H1 (cell line): ENCODE measurements at regions not wholly inside any gene's neighbourhood (a gene's known extent, or its start where the extent isn't known, plus 50 kb on each side); places are given as distances from the start of the nearest gene placed in this dataset.

Source experiments
- CTCF ChIA-PET: fragments of 300-600 bp; sonication (Branson Sonifier 250); formaldehyde crosslinking; loops from one replicate; lab custom pipeline; 2021; ENCODE audit not compliant: partially characterized antibody; lab: Charles Lee
- POLR2A ChIA-PET: fragments of 300-600 bp; sonication (Branson Sonifier 250); formaldehyde crosslinking; loops from one replicate; lab custom pipeline; 2021; ENCODE audit warnings: inconsistent platforms; ENCODE audit not compliant: partially characterized antibody; lab: Charles Lee
- DNase-seq, 2 experiments: peaks; one replicate each; pipeline versions ENCODE4 v3.0.0 to v3.0.0-alpha.2; 2010 to 2022; ENCODE audit warnings: low spot score in 2 of 2, low read depth in 1 of 2, mixed read lengths in 1 of 2
- FAIRE-seq: peaks from 2 replicates; lab custom pipeline; 2011; peaks lifted over from hg19 to GRCh38; lab: Jason Lieb, UNC
- H2AFZ ChIP-seq: 2 replicates; pipeline ENCODE4 v1.8.1; 2012; ENCODE audit warnings: low read length, inconsistent platforms
- H2AK5ac ChIP-seq: 2 replicates; pipeline ENCODE4 v1.6.1; 2013; ENCODE audit warnings: low read depth, low read length
- H2BK120ac ChIP-seq: replicated peaks from 2 replicates; pipeline ENCODE3; 2013; ENCODE audit warnings: low read depth, low read length, inconsistent platforms
- H2BK12ac ChIP-seq: 2 replicates; pipeline ENCODE4 v1.6.1; 2013; ENCODE audit warnings: low read depth, low read length
- H2BK15ac ChIP-seq: 2 replicates; pipeline ENCODE4 v1.6.1; 2013; ENCODE audit warnings: low read length
- H2BK20ac ChIP-seq: 2 replicates; pipeline ENCODE4 v1.6.1; 2013; ENCODE audit warnings: low read length
- H2BK5ac ChIP-seq: 2 replicates; pipeline ENCODE4 v1.6.1; 2013; ENCODE audit warnings: low read depth, low read length
- H3K14ac ChIP-seq: 2 replicates; pipeline ENCODE4 v1.6.1; 2013; ENCODE audit warnings: inconsistent platforms; ENCODE audit not compliant: insufficient read length
- H3K18ac ChIP-seq: 2 replicates; pipeline ENCODE4 v1.6.1; 2013; ENCODE audit warnings: low read length; ENCODE audit errors: extremely low read depth
- H3K23ac ChIP-seq: 2 replicates; pipeline ENCODE4 v1.6.1; 2013; ENCODE audit warnings: inconsistent platforms; ENCODE audit not compliant: insufficient read length
- H3K23me2 ChIP-seq: 2 replicates; pipeline ENCODE4 v1.6.1; 2013; ENCODE audit warnings: low read depth, low read length
- H3K27ac ChIP-seq: 2 replicates; pipeline ENCODE4 v1.6.1; 2011; ENCODE audit warnings: low read depth, low read length, inconsistent platforms
- H3K27me3 ChIP-seq, 4 experiments: replicated peaks in 1 of 4; 1 replicate in 1 of 4; 2 replicates in 3 of 4; pipeline versions ENCODE4 v1.6.1 to v1.8.1; 2011 to 2013; ENCODE audit warnings: low read length in 3 of 4, mild to moderate bottlenecking in 3 of 4, inconsistent platforms in 2 of 4, mixed read lengths in 2 of 4, moderate library complexity in 1 of 4; ENCODE audit not compliant: control insufficient read depth in 3 of 4, insufficient read depth in 3 of 4; ENCODE audit errors: extremely low read depth in 1 of 4
- H3K36me3 ChIP-seq, 4 experiments: 2 replicates each; pipeline versions ENCODE4 v1.6.1 to v1.8.1; 2011 to 2013; ENCODE audit warnings: mild to moderate bottlenecking in 4 of 4, low read length in 3 of 4, moderate library complexity in 2 of 4, control low read depth in 1 of 4, inconsistent platforms in 1 of 4; ENCODE audit not compliant: insufficient read depth in 4 of 4, control insufficient read depth in 2 of 4
- H3K4ac ChIP-seq: replicated peaks from 2 replicates; pipeline ENCODE3; 2013; ENCODE audit warnings: low read length, low read depth, mixed read lengths, inconsistent platforms; ENCODE audit not compliant: insufficient read length
- H3K4me1 ChIP-seq, 4 experiments: replicated peaks in 1 of 4; 1 replicate in 1 of 4; 2 replicates in 3 of 4; pipeline versions ENCODE4 v1.6.1 to v1.8.1; 2011 to 2013; ENCODE audit warnings: low read length in 3 of 4, inconsistent platforms in 2 of 4, mixed read lengths in 1 of 4; ENCODE audit not compliant: insufficient read depth in 4 of 4, control insufficient read depth in 3 of 4
- H3K4me2 ChIP-seq, 2 experiments: 2 replicates each; pipeline versions ENCODE4 v1.6.1 to v1.8.1; 2011 to 2013; ENCODE audit warnings: low read depth in 2 of 2, low read length in 2 of 2, control low read depth in 1 of 2, inconsistent platforms in 1 of 2, mild to moderate bottlenecking in 1 of 2; ENCODE audit not compliant: insufficient read depth in 1 of 2
- H3K4me3 ChIP-seq, 4 experiments: fragments of 200-600, 300-600 bp in 1 of 4; sonication (generic), shearing (Covaris generic), sonication (Bioruptor Twin) in 1 of 4; 2 replicates each; pipeline versions ENCODE4 v1.5.1 to v1.8.1; 2011 to 2016; ENCODE audit warnings: low read length in 4 of 4, low read depth in 3 of 4, control low read depth in 2 of 4, inconsistent platforms in 2 of 4, mild to moderate bottlenecking in 2 of 4, mixed read lengths in 1 of 4, moderate library complexity in 1 of 4; ENCODE audit not compliant: insufficient read depth in 2 of 4; ENCODE audit errors: extremely low read depth in 1 of 4
- H3K56ac ChIP-seq: replicated peaks from 2 replicates; pipeline ENCODE3; 2013; ENCODE audit warnings: low read depth, mild to moderate bottlenecking, mixed read lengths, low read length, inconsistent platforms; ENCODE audit not compliant: insufficient read length
- H3K79me1 ChIP-seq: 2 replicates; pipeline ENCODE4 v1.6.1; 2013; ENCODE audit warnings: low read depth, low read length, control low read depth
- H3K79me2 ChIP-seq, 2 experiments: 2 replicates each; pipeline versions ENCODE4 v1.6.1 to v1.8.1; 2012 to 2013; ENCODE audit warnings: low read length in 2 of 2, mild to moderate bottlenecking in 2 of 2, inconsistent platforms in 1 of 2; ENCODE audit not compliant: insufficient read depth in 2 of 2, control insufficient read depth in 1 of 2
- H3K9ac ChIP-seq, 4 experiments: replicated peaks in 1 of 4; 1 replicate in 1 of 4; 2 replicates in 3 of 4; pipeline versions ENCODE4 v1.6.1 to v1.8.1; 2011 to 2013; ENCODE audit warnings: low read depth in 3 of 4, low read length in 3 of 4, control low read depth in 2 of 4, mild to moderate bottlenecking in 2 of 4, moderate library complexity in 2 of 4, inconsistent platforms in 1 of 4; ENCODE audit errors: extremely low read depth in 1 of 4
- H3K9me3 ChIP-seq, 2 experiments: 2 replicates each; pipeline versions ENCODE4 v1.6.1 to v1.8.1; 2012 to 2013; ENCODE audit warnings: mild to moderate bottlenecking in 2 of 2, moderate library complexity in 2 of 2, control low read depth in 1 of 2, inconsistent platforms in 1 of 2, low read depth in 1 of 2, low read length in 1 of 2, mixed read lengths in 1 of 2; ENCODE audit not compliant: insufficient read depth in 2 of 2
- H4K20me1 ChIP-seq, 2 experiments: replicated peaks in 1 of 2; 2 replicates each; pipeline versions ENCODE3 to v1.8.1; 2011 to 2013; ENCODE audit warnings: inconsistent platforms in 2 of 2, low read length in 2 of 2, mild to moderate bottlenecking in 1 of 2; ENCODE audit not compliant: insufficient read depth in 2 of 2, control insufficient read depth in 1 of 2
- H4K5ac ChIP-seq: 2 replicates; pipeline ENCODE4 v1.6.1; 2013; ENCODE audit warnings: low read length, low read depth, mixed read lengths, inconsistent platforms; ENCODE audit not compliant: insufficient read length
- H4K8ac ChIP-seq: 2 replicates; pipeline ENCODE4 v1.8.0; 2013; ENCODE audit warnings: mild to moderate bottlenecking, moderate library complexity, low read length, inconsistent platforms; ENCODE audit not compliant: insufficient read depth; ENCODE audit errors: extremely low read depth
- H4K91ac ChIP-seq: replicated peaks from 2 replicates; pipeline ENCODE3; 2013; ENCODE audit warnings: low read length, mixed read lengths, inconsistent platforms; ENCODE audit not compliant: insufficient read length
- BACH1 ChIP-seq: IDR thresholded peaks from 2 replicates; pipeline ENCODE4 v1.6.1; 2012; ENCODE audit warnings: low read length, improper control_type of control experiment
- CBX8 ChIP-seq: fragments of 300-800, 300-1000 bp; sonication (generic); IDR thresholded peaks from 2 replicates; pipeline ENCODE4 v1.7.1; 2016; ENCODE audit warnings: low read depth, low read length, borderline replicate concordance
- HDAC2 ChIP-seq, 2 experiments: fragments of 300-600 bp in 1 of 2; sonication (generic) in 1 of 2; IDR thresholded peaks; 2 replicates each; pipeline ENCODE4 v1.6.1; 2011 to 2012; ENCODE audit warnings: low read depth in 2 of 2, low read length in 2 of 2, mild to moderate bottlenecking in 2 of 2, moderate library complexity in 2 of 2, borderline replicate concordance in 1 of 2, inconsistent platforms in 1 of 2
- JUND ChIP-seq: IDR thresholded peaks from 2 replicates; pipeline ENCODE4 v1.6.1; 2011; ENCODE audit warnings: mild to moderate bottlenecking, improper control_type of control experiment, low read length
- KDM5A ChIP-seq: fragments of 200-600 bp; IDR thresholded peaks from 2 replicates; pipeline ENCODE4 v1.7.1; 2012; ENCODE audit warnings: mild to moderate bottlenecking, low read length, inconsistent platforms, mixed read lengths
- POLR2AphosphoS5 ChIP-seq: IDR thresholded peaks from 2 replicates; pipeline ENCODE4 v1.6.1; 2011; ENCODE audit warnings: low read depth, low read length
- SAP30 ChIP-seq: fragments of 300-600 bp; sonication (generic); IDR thresholded peaks from 2 replicates; pipeline ENCODE4 v1.7.1; 2012; ENCODE audit warnings: low read length, moderate library complexity, mild to moderate bottlenecking, inconsistent platforms; ENCODE audit not compliant: insufficient read depth, insufficient replicate concordance
- TBP ChIP-seq: IDR thresholded peaks from 2 replicates; pipeline ENCODE4 v1.6.1; 2011; ENCODE audit warnings: low read depth, low read length, improper control_type of control experiment
- USF2 ChIP-seq: IDR thresholded peaks from 2 replicates; pipeline ENCODE4 v1.6.1; 2011; ENCODE audit warnings: low read length, improper control_type of control experiment
- WGBS, 2 experiments: shearing (Covaris generic) in 1 of 2; methylation state at CpG; one replicate each; pipeline versions ENCODE4 v1.1.6 to v1.1.7; 2013 to 2015; ENCODE audit warnings: low lambda C conversion rate in 2 of 2, mixed read lengths in 2 of 2, inconsistent platforms in 1 of 2, low coverage in 1 of 2, missing lambda C conversion rate in 1 of 2; ENCODE audit not compliant: insufficient replicate concordance in 2 of 2, insufficient coverage in 1 of 2, insufficient read length in 1 of 2; ENCODE audit errors: extremely low coverage in 1 of 2, missing lambda C conversion rate in 1 of 2; 5-methylcytosine and 5-hydroxymethylcytosine counted together
- TF ChIP-seq, protein P1 (sequence below): IDR thresholded peaks from 2 replicates; pipeline ENCODE4 v1.6.1; 2012; ENCODE audit warnings: inconsistent platforms
- TF ChIP-seq, protein P2 (sequence below): IDR thresholded peaks from 2 replicates; pipeline ENCODE4 v1.6.1; 2011; ENCODE audit warnings: low read depth, mild to moderate bottlenecking, low read length; ENCODE audit not compliant: insufficient read depth

DNA sequence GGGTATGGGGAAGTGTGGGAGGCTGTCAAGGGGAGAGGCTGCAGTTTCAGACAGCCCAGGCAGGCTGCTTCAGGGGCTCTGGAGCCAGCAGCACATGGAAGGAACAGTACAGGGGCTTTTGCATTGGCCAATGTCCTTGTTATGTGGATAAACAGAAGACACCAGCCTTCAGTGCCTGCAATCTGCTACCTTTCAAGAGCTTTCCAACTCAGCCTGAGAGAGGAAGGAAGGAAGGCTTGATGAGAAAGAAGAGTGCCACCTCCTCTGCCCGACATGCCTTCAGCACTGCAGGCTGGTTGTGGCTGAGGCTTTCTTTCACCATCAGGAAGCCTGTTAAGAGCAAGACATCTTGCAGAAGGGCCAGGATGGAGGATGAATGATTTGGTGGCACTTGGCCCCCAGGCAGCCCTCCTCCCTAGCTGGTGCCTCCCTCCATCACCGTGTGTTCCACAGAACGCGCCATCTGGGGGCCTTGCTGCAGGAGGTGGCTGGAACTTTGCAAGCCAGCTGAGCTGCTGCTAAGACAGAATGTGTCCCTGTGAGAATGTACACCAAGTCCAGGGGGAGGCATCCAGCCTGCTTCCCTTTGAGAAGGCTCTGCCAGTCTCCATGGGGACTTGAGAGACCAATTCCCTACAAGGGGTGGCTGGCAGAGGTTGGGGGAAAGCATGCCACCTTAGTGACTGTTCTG, 372.4 kb upstream of the PROX1 start:
- ChIA-PET POLR2A (interaction anchor here (0.6 kb wide), 1 partner anchor 353 kb away, joined by 3 read pairs; no protein-coding TSS in a partner anchor), CTCF (no interaction called here)
- Histone ChIP-seq H2BK20ac (no peak overlapping the region), H3K4ac (no peak overlapping the region), H2BK5ac (no peak overlapping the region), H2BK12ac (no peak overlapping the region), H4K8ac (no peak overlapping the region; the same call in 1 of the 2 replicates), H3K4me3 (no peak overlapping the region), H3K4me1 (no peaks in the 10 kb centered on the region), H3K9me3 (no peaks in the 10 kb centered on the region), H3K18ac (no peak overlapping the region), H3K27me3 (no peaks in the 10 kb centered on the region), H4K91ac (no peak overlapping the region), H2AFZ (no peak overlapping the region), H3K79me1 (no peaks in the 10 kb centered on the region), H3K14ac (no peak overlapping the region), H3K23me2 (no peaks in the 10 kb centered on the region), H3K56ac (no peak overlapping the region), H3K27ac (no peak overlapping the region), H3K23ac (no peak overlapping the region), H4K5ac (no peak overlapping the region), H2AK5ac (no peak overlapping the region), H3K4me2 (no peak overlapping the region), H2BK15ac (no peak overlapping the region), H3K79me2 (no peaks in the 10 kb centered on the region), H3K36me3 (no peaks in the 10 kb centered on the region), H4K20me1 (no peaks in the 10 kb centered on the region), H2BK120ac (no peak overlapping the region), H3K9ac (no peak overlapping the region)
- FAIRE-seq (no peak), DNase-seq (no peak)
- 98% methylated on average over 4 of the region's 4 CpGs; no CpG with 5 or more reads in 1 of the 2 experiments for WGBS, 2 experiments
- TF ChIP-seq, protein P1, sequence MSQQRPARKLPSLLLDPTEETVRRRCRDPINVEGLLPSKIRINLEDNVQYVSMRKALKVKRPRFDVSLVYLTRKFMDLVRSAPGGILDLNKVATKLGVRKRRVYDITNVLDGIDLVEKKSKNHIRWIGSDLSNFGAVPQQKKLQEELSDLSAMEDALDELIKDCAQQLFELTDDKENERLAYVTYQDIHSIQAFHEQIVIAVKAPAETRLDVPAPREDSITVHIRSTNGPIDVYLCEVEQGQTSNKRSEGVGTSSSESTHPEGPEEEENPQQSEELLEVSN, result no peak
- TF ChIP-seq HDAC2 (IDR thresholded peaks at IDR 0.05; ENCODE audit: borderline replicate concordance in 1 of 2, low read depth in 2 of 2, low read length in 2 of 2) (no peak), SAP30 (no peak), TBP (no peak), JUND (no peak), POLR2AphosphoS5 (no peak), CBX8 (no peak), BACH1 (no peak), USF2 (no peak), KDM5A (no peak)
- TF ChIP-seq, protein P2, sequence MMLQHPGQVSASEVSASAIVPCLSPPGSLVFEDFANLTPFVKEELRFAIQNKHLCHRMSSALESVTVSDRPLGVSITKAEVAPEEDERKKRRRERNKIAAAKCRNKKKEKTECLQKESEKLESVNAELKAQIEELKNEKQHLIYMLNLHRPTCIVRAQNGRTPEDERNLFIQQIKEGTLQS, result no peak
